HepG2 (cell line): ENCODE measurements at regions not wholly inside any gene's neighbourhood (a gene's known extent, or its start where the extent isn't known, plus 50 kb on each side); places are given as distances from the start of the nearest gene placed in this dataset.

Source experiments
- ELF1 ChIP-seq: sonication (generic); formaldehyde crosslinking; IDR thresholded peaks from 2 replicates; pipeline ENCODE4 v1.4.0; 2020; ENCODE audit warnings: missing genetic modification reagents
- FOXC1 ChIP-seq: sonication (generic); formaldehyde crosslinking; IDR thresholded peaks from 2 replicates; pipeline ENCODE4 v1.8.0; 2022; ENCODE audit warnings: mild to moderate bottlenecking, missing genetic modification reagents, borderline replicate concordance
- HCFC1 ChIP-seq: fragments of 150-350 bp; IDR thresholded peaks from 2 replicates; pipeline ENCODE4 v1.6.1; 2014; ENCODE audit warnings: low read depth, low read length
- HIVEP1 ChIP-seq: sonication (generic); formaldehyde crosslinking; IDR thresholded peaks from 2 replicates; pipeline ENCODE4 v1.4.0; 2020; ENCODE audit warnings: mild to moderate bottlenecking, missing genetic modification reagents
- IKZF1 ChIP-seq: fragments of 450-650 bp; IDR thresholded peaks from 2 replicates; pipeline ENCODE4 v1.7.1; 2016
- JUN ChIP-seq: sonication (generic); formaldehyde crosslinking; IDR thresholded peaks from 2 replicates; pipeline ENCODE4 v1.4.0; 2020; ENCODE audit warnings: mild to moderate bottlenecking, missing genetic modification reagents
- KDM1A ChIP-seq: IDR thresholded peaks from 2 replicates; pipeline ENCODE4 v1.6.1; 2016; ENCODE audit warnings: missing compliant biosample characterization
- MTF1 ChIP-seq: sonication (generic); formaldehyde crosslinking; IDR thresholded peaks from 2 replicates; pipeline ENCODE4 v1.5.0; 2020; ENCODE audit warnings: missing genetic modification reagents
- ONECUT2 ChIP-seq: sonication (generic); formaldehyde crosslinking; IDR thresholded peaks from 2 replicates; pipeline ENCODE4 v1.4.0; 2020; ENCODE audit warnings: missing genetic modification reagents
- PAWR ChIP-seq: sonication (generic); formaldehyde crosslinking; IDR thresholded peaks from 2 replicates; pipeline ENCODE4 v1.4.0; 2020; ENCODE audit warnings: missing genetic modification reagents, mild to moderate bottlenecking, borderline replicate concordance
- POLR2AphosphoS5 ChIP-seq: IDR thresholded peaks from 2 replicates; pipeline ENCODE4 v1.6.1; 2012; ENCODE audit warnings: low read depth, low read length
- REXO4 ChIP-seq: sonication (generic); formaldehyde crosslinking; IDR thresholded peaks from 2 replicates; pipeline ENCODE4 v1.8.0; 2022; ENCODE audit warnings: missing genetic modification reagents, mild to moderate bottlenecking, borderline replicate concordance
- SATB2 ChIP-seq: sonication (generic); formaldehyde crosslinking; IDR thresholded peaks from 2 replicates; pipeline ENCODE4 v1.5.0; 2020; ENCODE audit warnings: missing genetic modification reagents
- SMC3 ChIP-seq: IDR thresholded peaks from 2 replicates; pipeline ENCODE4 v1.6.1; 2011; ENCODE audit warnings: low read length, improper control_type of control experiment
- YY1 ChIP-seq: IDR thresholded peaks from 2 replicates; pipeline ENCODE4 v1.6.1; 2011; ENCODE audit warnings: low read length, low read depth, moderate library complexity, mild to moderate bottlenecking; ENCODE audit not compliant: insufficient read depth, insufficient replicate concordance
- ZBTB38 ChIP-seq: sonication (generic); formaldehyde crosslinking; IDR thresholded peaks from 2 replicates; pipeline ENCODE4 v1.5.1; 2020; ENCODE audit warnings: mild to moderate bottlenecking, missing genetic modification reagents
- ZFP36L2 ChIP-seq: sonication (generic); formaldehyde crosslinking; IDR thresholded peaks from 2 replicates; pipeline ENCODE4 v1.4.0; 2020; ENCODE audit warnings: missing genetic modification reagents
- ZNF510 ChIP-seq: sonication (generic); formaldehyde crosslinking; IDR thresholded peaks from 2 replicates; pipeline ENCODE4 v1.4.0; 2020; ENCODE audit warnings: low read depth, mild to moderate bottlenecking, missing genetic modification reagents
- ZNF644 ChIP-seq: IDR thresholded peaks from 2 replicates; pipeline ENCODE4 v1.6.1; 2016; ENCODE audit warnings: low read depth
- ZNF670 ChIP-seq: sonication (generic); formaldehyde crosslinking; IDR thresholded peaks from 2 replicates; pipeline ENCODE4 v1.8.0; 2022; ENCODE audit warnings: mild to moderate bottlenecking, missing genetic modification reagents, borderline replicate concordance
- ZNF7 ChIP-seq: IDR thresholded peaks from 2 replicates; pipeline ENCODE4 v1.6.1; 2016; ENCODE audit warnings: missing biosample characterization, missing genetic modification reagents
- ZNF772 ChIP-seq: sonication (generic); formaldehyde crosslinking; IDR thresholded peaks from 2 replicates; pipeline ENCODE4 v1.5.0; 2020; ENCODE audit warnings: mild to moderate bottlenecking, missing genetic modification reagents
- TF ChIP-seq, protein P1 (sequence below): sonication (generic); formaldehyde crosslinking; IDR thresholded peaks from 2 replicates; pipeline ENCODE4 v1.8.1; 2022; ENCODE audit warnings: mild to moderate bottlenecking, missing genetic modification reagents
- TF ChIP-seq, protein P2 (sequence below): IDR thresholded peaks from 2 replicates; pipeline ENCODE4 v1.6.1; 2016; ENCODE audit warnings: low read depth, control low read depth
- TF ChIP-seq, protein P3 (sequence below): sonication (generic); formaldehyde crosslinking; IDR thresholded peaks from 2 replicates; pipeline ENCODE4 v1.5.1; 2020; ENCODE audit warnings: missing genetic modification reagents, mild to moderate bottlenecking, borderline replicate concordance
- TF ChIP-seq, protein P4 (sequence below): sonication (generic); formaldehyde crosslinking; conservative IDR thresholded peaks from 2 replicates; pipeline ENCODE4 v1.4.0; 2020; ENCODE audit warnings: missing genetic modification reagents
- TF ChIP-seq, protein P5 (sequence below): sonication (generic); formaldehyde crosslinking; IDR thresholded peaks from 2 replicates; pipeline ENCODE4 v1.5.0; 2020; ENCODE audit warnings: missing genetic modification reagents, mild to moderate bottlenecking, borderline replicate concordance

DNA sequence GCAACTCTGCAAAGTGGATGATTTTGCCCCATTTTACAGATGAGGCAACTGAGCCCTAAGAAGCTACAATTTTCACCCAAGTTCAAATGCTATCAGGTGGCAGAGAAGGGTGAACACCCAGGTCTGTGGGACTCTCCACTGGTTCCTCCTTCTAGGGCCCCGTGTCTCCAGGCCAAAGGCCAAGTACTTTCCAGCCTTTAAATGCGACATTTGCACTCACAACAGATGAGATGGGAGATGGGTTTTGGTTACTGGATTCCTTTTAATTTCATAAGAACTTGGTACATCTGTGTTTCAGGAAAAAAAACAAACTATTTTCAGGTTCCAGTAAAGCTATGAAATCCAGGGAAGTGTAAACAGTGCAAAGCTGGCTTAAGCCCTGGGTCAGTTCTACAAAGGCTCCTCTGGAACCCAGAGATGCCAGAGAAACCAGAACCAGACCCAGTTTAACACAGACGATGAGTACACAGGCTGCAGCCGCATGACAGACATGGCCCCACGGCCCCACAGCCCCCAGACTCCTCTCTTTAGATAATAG lies 361.7 kb downstream of the ANAPC1 start (continued):
- no peak for TF ChIP-seq YY1
- TF ChIP-seq ZNF670 (CRISPR knock-in tag), result no peak
- TF ChIP-seq, protein P1, sequence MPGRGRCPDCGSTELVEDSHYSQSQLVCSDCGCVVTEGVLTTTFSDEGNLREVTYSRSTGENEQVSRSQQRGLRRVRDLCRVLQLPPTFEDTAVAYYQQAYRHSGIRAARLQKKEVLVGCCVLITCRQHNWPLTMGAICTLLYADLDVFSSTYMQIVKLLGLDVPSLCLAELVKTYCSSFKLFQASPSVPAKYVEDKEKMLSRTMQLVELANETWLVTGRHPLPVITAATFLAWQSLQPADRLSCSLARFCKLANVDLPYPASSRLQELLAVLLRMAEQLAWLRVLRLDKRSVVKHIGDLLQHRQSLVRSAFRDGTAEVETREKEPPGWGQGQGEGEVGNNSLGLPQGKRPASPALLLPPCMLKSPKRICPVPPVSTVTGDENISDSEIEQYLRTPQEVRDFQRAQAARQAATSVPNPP (CRISPR knock-in tag), result no peak
- TF ChIP-seq, protein P2, sequence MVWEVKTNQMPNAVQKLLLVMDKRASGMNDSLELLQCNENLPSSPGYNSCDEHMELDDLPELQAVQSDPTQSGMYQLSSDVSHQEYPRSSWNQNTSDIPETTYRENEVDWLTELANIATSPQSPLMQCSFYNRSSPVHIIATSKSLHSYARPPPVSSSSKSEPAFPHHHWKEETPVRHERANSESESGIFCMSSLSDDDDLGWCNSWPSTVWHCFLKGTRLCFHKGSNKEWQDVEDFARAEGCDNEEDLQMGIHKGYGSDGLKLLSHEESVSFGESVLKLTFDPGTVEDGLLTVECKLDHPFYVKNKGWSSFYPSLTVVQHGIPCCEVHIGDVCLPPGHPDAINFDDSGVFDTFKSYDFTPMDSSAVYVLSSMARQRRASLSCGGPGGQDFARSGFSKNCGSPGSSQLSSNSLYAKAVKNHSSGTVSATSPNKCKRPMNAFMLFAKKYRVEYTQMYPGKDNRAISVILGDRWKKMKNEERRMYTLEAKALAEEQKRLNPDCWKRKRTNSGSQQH (CRISPR knock-in tag), result no peak
- no peak for TF ChIP-seq ZNF772 (CRISPR knock-in tag)
- TF ChIP-seq MTF1 (CRISPR knock-in tag), result no peak
- no peak for TF ChIP-seq SMC3
- no peak for TF ChIP-seq ELF1
- TF ChIP-seq SATB2 (CRISPR knock-in tag), result no peak
- no peak for TF ChIP-seq IKZF1
- no peak for TF ChIP-seq POLR2AphosphoS5
- TF ChIP-seq HIVEP1, result no peak
- no peak; the same call in 1 of the 2 replicates for TF ChIP-seq ZNF644 (CRISPR knock-in tag)
- no peak for TF ChIP-seq JUN (CRISPR knock-in tag)
- no peak for TF ChIP-seq REXO4 (CRISPR knock-in tag)
- TF ChIP-seq PAWR (CRISPR knock-in tag), result no peak
- no peak for TF ChIP-seq ZNF7 (CRISPR knock-in tag)
- TF ChIP-seq, protein P3, sequence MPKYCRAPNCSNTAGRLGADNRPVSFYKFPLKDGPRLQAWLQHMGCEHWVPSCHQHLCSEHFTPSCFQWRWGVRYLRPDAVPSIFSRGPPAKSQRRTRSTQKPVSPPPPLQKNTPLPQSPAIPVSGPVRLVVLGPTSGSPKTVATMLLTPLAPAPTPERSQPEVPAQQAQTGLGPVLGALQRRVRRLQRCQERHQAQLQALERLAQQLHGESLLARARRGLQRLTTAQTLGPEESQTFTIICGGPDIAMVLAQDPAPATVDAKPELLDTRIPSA (CRISPR knock-in tag), result no peak
- TF ChIP-seq ZBTB38 (CRISPR knock-in tag), result no peak
- TF ChIP-seq ZFP36L2 (CRISPR knock-in tag), result no peak
- TF ChIP-seq, protein P4, sequence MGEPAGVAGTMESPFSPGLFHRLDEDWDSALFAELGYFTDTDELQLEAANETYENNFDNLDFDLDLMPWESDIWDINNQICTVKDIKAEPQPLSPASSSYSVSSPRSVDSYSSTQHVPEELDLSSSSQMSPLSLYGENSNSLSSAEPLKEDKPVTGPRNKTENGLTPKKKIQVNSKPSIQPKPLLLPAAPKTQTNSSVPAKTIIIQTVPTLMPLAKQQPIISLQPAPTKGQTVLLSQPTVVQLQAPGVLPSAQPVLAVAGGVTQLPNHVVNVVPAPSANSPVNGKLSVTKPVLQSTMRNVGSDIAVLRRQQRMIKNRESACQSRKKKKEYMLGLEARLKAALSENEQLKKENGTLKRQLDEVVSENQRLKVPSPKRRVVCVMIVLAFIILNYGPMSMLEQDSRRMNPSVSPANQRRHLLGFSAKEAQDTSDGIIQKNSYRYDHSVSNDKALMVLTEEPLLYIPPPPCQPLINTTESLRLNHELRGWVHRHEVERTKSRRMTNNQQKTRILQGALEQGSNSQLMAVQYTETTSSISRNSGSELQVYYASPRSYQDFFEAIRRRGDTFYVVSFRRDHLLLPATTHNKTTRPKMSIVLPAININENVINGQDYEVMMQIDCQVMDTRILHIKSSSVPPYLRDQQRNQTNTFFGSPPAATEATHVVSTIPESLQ (CRISPR knock-in tag), result no peak
- peak; percentile 98 for TF ChIP-seq KDM1A (CRISPR knock-in tag)
- TF ChIP-seq, protein P5, sequence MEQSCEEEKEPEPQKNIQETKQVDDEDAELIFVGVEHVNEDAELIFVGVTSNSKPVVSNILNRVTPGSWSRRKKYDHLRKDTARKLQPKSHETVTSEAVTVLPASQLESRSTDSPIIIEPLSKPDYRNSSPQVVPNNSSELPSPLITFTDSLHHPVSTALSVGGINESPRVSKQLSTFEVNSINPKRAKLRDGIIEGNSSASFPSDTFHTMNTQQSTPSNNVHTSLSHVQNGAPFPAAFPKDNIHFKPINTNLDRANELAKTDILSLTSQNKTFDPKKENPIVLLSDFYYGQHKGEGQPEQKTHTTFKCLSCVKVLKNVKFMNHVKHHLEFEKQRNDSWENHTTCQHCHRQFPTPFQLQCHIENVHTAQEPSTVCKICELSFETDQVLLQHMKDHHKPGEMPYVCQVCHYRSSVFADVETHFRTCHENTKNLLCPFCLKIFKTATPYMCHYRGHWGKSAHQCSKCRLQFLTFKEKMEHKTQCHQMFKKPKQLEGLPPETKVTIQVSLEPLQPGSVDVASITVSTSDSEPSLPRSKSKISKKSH (CRISPR knock-in tag), result no peak
- TF ChIP-seq ONECUT2 (CRISPR knock-in tag), result no peak
- no peak for TF ChIP-seq FOXC1
- TF ChIP-seq ZNF510 (CRISPR knock-in tag), result no peak
- TF ChIP-seq HCFC1, result no peak
